DMS79 (cell line): ENCODE measurements at regions not wholly inside any gene's neighbourhood (a gene's known extent, or its start where the extent isn't known, plus 50 kb on each side); places are given as distances from the start of the nearest gene placed in this dataset.

ENCODE experiments used
- DNase-seq: peaks from one replicate; lab custom pipeline; 2025; lab: John Stamatoyannopoulos, UW

GRCh38 chr1:147852706-147853225 lies 49.8 kb upstream of the GJA8 start:
- DNase-seq, result no peak
